GM18868 (cell line): ENCODE measurements at regions not wholly inside any gene's neighbourhood (a gene's known extent, or its start where the extent isn't known, plus 50 kb on each side); places are given as distances from the start of the nearest gene placed in this dataset.

ENCODE experiments used
- ATAC-seq: cut with Tn5 transposase; IDR thresholded peaks from one replicate; pipeline ENCODE4 v1.9.1; 2021; ENCODE audit warnings: mild to moderate bottlenecking, moderate library complexity; ENCODE audit not compliant: unreplicated experiment

DNA sequence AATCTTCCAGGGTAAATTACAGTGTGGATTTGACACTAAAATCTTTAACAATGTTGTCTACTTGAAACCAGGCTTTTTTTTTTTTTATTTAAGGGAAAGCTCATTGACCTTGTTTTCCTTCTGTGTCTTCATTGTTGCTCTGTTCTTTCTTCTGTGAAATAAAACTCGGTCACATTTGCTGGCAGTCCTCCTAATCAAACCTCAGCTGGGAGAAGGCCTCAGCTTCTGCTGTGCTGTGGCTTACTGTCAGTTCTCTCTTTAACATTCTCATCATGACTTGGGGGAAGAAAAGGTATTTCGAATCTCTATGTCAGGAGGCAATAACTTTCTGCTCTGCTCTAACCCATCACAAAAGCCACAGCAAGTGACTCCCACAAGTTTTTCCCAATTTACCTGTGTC is 268.9 kb downstream of the ZNF608 start:
- ATAC-seq: no peak

DNA sequence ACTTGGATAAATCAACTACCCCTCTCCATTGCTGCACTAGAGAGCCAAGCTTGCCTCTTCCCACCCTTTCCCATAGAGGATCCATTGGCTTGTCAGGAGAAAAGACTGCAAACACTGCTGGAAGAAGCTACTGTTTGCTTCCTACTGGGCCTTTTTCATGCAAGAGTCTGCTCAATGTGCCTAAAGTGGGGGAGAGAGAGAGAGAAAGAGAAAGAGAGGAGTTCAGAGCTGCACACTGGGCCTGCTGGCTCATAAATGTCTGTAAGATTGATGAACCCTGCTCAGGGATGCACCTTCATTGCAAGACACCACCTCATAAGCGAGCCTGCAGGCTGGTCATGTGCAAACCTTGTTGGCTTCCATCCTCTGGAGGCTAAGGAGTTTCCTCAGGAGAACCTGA is 269.4 kb downstream of the ZNF608 start:
- no peak for ATAC-seq

DNA sequence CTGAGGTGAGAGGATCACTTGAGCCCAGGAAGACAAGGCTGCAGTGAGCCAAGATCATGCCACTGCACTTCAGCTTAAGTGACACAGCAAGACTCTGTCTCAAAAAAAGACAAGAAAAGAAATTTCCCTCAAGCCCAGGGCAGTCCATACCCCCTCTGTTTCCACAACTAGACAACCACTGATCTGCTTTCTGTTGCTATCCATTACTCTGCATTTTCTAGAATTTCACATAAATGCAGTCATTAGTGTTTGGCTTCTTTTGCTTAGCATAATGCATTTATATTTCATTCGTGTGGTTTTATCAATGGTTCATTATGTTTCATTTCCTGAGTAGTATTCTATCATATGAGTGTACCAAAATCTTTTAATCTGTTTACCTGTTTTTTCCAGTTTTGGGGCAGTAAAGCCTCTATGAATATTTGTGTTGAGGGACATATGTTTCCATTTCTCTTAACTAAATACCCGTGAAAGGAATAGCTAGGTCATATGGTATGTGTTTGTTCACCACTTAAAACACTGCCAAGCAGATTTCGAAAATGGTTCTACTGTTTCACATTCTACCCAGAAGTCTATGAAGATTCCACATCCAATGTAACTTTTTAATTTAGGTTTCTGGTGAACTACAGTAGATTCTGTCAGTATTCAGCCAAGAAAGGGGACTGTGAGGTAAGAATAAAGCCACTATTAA is 271.8 kb downstream of the ZNF608 start:
- no peak for ATAC-seq

DNA sequence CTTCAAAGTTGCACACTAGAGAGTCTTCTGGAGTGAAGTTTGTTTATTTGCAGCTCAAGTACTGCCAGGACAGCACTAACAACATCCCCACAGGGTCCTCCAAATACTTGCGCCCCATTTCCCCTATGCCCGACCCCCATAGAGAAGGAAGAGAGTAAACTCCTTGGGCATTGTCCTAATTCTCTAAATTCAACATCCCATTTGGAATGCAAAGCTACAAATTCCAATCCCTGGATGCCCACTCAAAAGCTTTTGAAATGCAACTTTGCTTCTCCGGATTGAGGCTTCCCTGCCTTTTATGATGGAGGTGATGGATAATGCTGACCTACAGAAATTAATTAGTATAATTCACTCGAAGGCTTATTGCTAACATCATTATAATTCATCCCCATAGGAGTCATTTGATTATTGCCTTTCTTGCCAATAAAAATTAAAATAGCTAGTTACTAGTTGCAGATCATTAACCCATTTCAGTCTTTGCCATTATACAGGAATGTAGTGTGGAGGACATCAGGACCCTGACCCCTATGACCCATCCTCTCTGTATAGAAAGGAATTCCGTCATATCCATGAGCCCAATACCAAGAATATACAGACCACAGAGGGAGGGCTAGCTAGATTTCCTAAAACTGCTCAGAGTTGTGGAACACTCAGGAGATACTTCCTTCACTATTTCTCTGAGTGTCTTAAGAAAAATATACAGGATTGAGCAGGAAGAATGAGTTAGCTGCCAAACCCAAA is 277.6 kb downstream of the ZNF608 start:
- no peak for ATAC-seq

DNA sequence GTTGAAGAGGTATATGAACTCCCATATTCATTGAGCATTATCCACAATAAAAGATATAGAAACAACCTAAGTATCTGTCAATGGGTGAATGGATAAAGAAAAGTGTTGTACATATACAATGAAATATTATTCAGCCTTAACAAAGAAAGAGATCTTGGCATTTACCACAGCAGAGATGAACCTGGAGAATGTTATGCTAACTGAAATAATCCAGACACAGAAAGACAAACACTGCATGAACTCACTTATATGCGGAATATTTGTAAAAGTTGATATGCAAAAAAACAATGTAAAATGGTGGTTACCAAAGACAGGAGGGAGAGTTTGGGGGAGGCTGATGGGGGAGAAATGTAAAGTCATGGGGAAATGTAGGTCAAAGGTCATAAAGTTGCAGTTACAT is 278.7 kb downstream of the ZNF608 start:
- no peak for ATAC-seq

GRCh38 chr5:124466011-124466410 is 280.4 kb downstream of the ZNF608 start:
- ATAC-seq: no peak

DNA sequence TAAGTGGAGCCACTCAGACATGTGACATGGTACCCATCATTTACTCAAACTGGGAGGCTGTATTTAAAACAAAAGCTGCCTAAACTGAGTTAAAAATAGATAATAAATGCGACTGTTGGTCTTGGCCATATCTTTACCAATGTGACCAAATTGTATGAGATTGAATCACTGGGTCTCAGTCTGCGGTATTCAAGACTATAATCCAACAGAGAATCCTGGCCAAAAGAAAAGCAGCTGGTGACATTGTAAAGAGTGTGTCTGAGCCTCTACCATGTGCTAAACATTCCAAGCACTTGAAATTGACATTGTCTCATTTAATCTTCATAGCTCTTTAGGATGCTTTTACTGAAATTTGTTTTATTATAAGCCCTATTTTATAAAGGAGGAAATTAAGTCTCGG is 282.6 kb downstream of the ZNF608 start:
- ATAC-seq: no peak

GRCh38 chr5:124462751-124463150 is 283.7 kb downstream of the ZNF608 start:
- no peak for ATAC-seq

DNA sequence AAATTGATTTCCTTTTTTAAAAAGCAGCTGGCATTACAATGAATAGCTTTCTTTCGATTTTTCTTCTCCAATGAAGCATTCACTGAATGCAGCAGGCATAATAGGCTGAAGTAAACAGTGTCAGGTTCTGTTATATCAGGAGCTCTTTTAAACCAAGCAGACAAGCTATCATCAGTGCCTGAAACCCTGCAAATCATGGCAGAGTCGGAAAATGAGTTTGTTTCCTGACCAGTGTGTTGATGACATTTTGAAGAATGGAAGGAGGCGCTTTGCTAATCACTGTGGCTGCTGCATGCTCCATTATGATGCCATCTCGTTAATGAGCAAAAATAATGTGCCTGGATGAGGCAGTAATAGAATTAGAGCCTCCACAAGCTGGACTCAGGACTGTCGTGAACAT is 284.5 kb downstream of the ZNF608 start:
- ATAC-seq: no peak

GRCh38 chr5:124461157-124461556 is 285.3 kb downstream of the ZNF608 start:
- no peak for ATAC-seq

DNA sequence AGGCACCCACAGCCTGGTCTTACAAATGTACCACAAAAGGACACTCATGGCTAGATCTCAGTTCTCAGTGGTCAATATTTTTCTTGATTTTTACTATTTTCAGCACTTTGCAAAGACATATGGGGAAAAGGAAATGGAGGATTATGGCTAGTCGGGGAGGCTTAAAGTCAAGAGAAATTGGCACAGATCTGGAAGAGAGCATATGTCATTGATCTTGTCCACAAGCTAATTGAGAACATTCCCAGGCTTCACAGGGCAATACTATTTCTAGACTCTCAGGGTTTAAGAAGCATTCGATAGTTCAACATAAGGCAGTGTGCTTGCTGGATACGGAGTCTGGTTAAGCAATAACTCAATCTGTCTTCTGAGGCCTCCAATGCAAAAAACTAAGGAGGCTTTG is 285.8 kb downstream of the ZNF608 start:
- no peak for ATAC-seq

DNA sequence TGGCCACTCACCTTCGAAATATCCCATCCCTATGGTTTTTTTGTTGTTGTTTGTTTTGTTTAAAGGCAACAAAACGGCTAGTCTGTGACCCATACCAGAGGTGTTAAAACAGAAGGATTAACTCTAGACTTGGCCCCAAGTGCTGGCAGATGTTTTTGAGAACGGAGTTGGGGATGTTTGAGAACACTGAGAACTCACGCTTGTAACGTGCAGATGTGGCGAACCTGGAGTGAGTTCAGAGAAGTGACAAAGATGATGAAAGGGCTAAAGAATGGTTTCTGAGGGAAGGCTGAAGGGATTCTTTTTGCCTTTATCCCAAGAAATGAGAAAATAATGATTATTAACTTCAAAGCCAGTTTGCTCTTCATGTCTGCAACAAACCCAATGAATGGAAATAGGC is 286.5 kb downstream of the ZNF608 start:
- ATAC-seq: no peak

- no peak for ATAC-seq
These were observed 288.5 kb downstream of the ZNF608 start for GRCh38 chr5:124457901-124458300.

GRCh38 chr5:124457101-124457500 is 289.3 kb downstream of the ZNF608 start:
- no peak for ATAC-seq

GRCh38 chr5:124456249-124456648 is 290.2 kb downstream of the ZNF608 start:
- no peak for ATAC-seq

DNA sequence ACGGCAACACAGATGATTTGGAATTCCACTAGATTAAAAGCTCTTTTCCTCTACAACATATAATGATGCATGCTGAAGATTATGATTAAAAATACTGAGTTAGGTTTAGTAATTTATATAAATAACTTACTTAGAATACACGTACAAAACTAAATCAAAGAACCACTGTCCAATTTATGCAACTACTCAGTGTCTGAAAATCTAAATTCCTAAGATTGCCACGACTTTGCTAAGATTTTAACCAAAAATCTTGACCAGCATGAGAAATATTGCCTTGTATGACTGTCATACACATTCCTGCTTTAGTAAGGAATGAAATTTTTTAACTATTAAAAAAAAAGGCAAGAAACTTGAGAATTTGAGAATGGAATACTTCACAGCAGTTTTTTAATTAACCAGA is 292.4 kb downstream of the ZNF608 start:
- no peak for ATAC-seq

DNA sequence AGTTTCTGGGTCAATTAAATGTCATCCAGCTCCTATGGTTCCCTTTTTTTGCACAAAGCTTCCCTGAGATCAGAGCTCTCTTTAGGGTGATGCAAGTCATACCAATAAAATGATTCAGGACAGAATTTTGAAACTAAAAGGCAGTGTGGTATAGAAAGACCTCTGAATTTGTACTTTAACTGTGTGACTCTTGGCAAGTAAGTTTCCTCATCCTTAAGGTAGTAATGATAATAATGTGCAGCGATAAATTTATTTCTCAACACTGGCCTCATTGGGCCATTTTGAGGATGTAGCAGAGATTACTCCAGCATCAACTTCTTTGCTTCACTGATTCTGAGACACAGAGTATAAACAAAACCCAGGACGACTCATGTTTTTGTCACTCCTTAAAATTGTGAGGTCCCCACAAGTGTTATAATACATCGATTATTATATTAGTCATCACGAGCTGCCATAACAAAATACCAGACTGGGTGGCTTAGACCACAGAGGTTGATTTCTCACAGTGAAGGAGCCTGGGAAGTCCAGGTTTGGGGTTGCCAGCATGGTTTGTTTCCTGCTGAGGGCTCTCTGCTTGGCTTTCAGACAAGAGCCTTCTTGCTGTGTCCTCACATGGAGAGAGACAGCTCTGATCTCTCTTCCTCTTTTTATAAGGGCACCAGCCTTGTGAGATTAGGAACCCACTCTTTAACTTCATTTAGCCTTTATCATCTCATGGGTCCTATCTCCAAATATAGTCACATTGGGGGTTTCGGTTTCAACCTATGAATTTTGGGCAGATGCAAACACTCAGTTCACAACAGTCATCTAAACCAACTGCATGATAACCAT is 293.0 kb downstream of the ZNF608 start:
- peak; percentile 97 for ATAC-seq

DNA sequence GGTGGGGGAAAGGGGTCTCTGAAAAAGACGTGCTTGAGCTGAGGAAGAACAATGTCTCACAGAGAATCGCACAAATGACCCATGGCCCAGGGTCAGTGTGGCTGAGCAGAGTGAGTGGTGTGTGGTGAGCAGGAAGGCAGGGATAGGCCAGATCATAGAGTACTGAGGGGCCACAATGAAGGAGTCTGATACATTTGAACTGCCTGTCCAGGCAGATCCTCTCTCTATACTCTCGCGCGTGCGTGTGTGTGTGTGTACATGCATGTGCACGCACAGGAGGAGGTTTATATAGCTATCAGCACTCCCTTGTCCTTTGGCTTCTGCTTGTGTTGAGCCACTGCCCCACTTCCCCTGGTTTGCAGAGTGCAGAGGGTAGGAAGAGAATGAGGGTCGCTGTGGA is 294.0 kb downstream of the ZNF608 start:
- ATAC-seq: no peak

DNA sequence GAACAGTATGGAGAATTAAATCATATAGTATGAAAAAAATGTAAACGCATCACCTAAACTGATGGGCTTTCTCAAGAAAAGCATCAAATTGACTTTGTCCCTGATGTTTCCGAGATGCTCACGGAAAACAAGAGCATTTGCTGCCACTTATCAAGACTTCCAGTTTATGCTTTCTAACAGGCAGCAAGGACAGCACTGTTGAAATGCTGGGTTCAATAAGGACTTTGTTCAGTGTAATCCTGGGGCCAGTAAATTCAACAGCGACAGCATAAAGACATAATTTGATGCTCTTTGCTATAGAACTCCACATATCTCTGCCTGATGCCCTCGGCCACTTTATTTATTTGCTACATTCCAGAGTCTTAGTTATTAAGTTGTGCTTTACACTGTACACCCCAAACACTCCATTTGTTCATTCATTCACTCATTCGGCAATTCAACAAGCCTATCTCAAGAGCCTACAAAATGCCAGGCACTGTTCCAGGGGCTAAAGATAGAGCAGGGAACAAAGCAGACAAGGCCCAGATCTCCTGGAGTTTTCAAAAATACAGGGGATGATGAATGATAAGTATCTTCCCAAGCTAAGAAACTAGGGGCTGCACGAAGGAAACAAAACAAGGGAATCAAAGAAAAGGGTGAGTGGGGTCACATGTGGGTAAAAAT is 294.6 kb downstream of the ZNF608 start:
- no peak for ATAC-seq

DNA sequence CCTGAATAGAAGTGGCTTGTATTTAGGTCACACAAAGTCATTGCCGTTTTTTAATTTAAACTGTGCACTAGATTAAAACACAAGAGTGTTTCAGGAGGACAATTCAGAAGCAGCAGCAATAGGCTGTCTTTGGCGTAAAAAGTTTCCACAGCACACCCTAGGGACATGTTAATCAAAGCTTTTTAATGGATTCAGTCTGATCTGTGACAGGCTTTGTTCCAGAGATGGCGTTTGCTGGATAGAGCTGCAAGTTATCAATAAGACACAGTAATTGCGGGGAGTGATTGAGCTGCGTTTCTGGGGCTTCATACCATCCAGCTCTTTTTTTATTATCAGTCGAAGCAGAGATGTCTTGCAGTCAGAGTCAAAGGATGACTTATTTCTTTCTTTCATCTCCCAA is 300.3 kb downstream of the ZNF608 start:
- no peak for ATAC-seq

GRCh38 chr5:124445070-124445619 is 301.3 kb downstream of the ZNF608 start:
- ATAC-seq: no peak
